Mucosa of descending colon (tissue), 3 donors: ENCODE measurements at regions not wholly inside any gene's neighbourhood (a gene's known extent, or its start where the extent isn't known, plus 50 kb on each side); places are given as distances from the start of the nearest gene placed in this dataset.

Source experiments
- ATAC-seq: fragments of 200-7000 bp; cut with Tn5 transposase; one replicate; pipeline ENCODE4 v1.9.1; 2020; ENCODE audit warnings: mild to moderate bottlenecking, moderate library complexity
- DNase-seq, 3 donors: peaks; one replicate each; pipeline ENCODE4 v3.0.0-alpha.2; 2020
- H3K36me3 ChIP-seq: fragments of 200-600 bp; one replicate; pipeline ENCODE4 v1.8.0; 2021; ENCODE audit warnings: low read depth, mild to moderate bottlenecking
- H3K4me1 ChIP-seq: fragments of 200-600 bp; one replicate; pipeline ENCODE4 v1.8.0; 2021; ENCODE audit warnings: low read depth, mild to moderate bottlenecking
- H3K4me3 ChIP-seq: fragments of 200-600 bp; one replicate; pipeline ENCODE4 v1.8.0; 2021; ENCODE audit warnings: mild to moderate bottlenecking
- H3K9me3 ChIP-seq: fragments of 200-600 bp; one replicate; pipeline ENCODE4 v1.8.0; 2021; ENCODE audit warnings: mild to moderate bottlenecking
- CTCF ChIP-seq: fragments of 200-600 bp; IDR thresholded peaks from one replicate; pipeline ENCODE4 v1.8.0; 2022; ENCODE audit warnings: antibody characterized with exemption, mild to moderate bottlenecking
- intact Hi-C, 2 donors: fragments of 100-400 bp; cut with DNase I in 1 of 2; cut with micrococcal nuclease in 1 of 2; formaldehyde crosslinking; loops; one replicate each; pipeline versions ENCODE4 v1.11.0 to v1.11.1; 2022; cut with DNase I, micrococcal nuclease
- donor health status: DM: no; HTN: no; CAD: no; lungs with moderate emphysema.
- donor health status: DM: no; HTN: no; CAD: no.
- donor health status: DM: no; HTN: yes; CAD: no.

DNA sequence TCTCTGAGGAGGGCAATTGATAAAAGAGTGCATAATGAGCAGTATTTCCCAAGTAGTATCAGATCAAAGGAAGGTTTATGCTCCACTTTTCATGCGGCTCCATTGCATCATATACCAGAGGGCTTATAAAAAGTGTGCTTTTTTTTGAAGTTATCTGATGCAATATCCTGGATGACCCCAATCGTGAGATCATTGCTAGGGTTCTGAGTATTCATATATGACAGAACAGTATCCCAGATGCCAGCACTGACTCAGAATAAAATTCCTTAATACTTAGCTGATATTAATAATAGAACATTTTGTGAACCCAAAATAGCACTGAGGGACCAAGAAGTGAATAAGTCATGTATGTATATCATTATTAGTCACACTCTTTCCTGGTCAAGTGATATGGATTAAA, 945.5 kb upstream of the AGA start:
- Histone ChIP-seq H3K36me3 (no peaks in the 10 kb centered on the region), H3K9me3 (no peaks in the 10 kb centered on the region), H3K4me3 (no peak overlapping the region), H3K4me1 (no peaks in the 10 kb centered on the region)
- ATAC-seq (no peak), DNase-seq (no peak)
- no peak for TF ChIP-seq CTCF
- intact Hi-C loops = no loop called here

GRCh38 chr4:178395798-178396197, 953.6 kb upstream of the AGA start:
- Histone ChIP-seq H3K4me3 (no peak overlapping the region), H3K36me3 (no peaks in the 10 kb centered on the region), H3K9me3 (no peaks in the 10 kb centered on the region), H3K4me1 (no peaks in the 10 kb centered on the region)
- DNase-seq = peak in 2 of 3 donors; percentile 34 to 39
- no peak for TF ChIP-seq CTCF
- peak; percentile 46 for ATAC-seq
- intact Hi-C loops = no loop called here

GRCh38 chr4:178412455-178412854, 970.2 kb upstream of the AGA start:
- intact Hi-C loops = no loop called here
- no peak for TF ChIP-seq CTCF

DNA sequence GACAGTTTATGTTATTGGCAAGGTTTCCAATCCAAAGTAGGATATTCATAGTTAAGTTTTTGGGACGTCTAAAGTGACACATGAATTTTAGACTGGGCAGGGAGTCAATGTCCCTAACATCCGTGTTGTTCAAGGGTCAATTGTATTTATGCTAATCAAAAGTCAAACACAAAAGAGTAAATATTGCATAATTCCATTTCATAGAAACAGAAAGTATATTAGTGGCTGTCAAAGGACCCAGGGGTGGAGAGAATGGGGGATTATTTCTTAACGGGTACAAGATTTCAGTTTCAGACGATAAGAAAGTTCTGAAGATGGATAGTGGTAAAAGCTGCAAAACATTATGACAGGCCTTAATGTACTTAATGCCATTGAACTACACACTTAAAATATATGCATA, 971.8 kb upstream of the AGA start:
- peak; percentile 21 for ATAC-seq
- intact Hi-C loops = no loop called here
- Histone ChIP-seq H3K4me3 (no peak overlapping the region), H3K9me3 (no peaks in the 10 kb centered on the region), H3K36me3 (no peaks in the 10 kb centered on the region), H3K4me1 (peaks cover 5% of the 10 kb centered on the region)
- TF ChIP-seq CTCF = no peak
- DNase-seq = no peak

More at GRCh38 chr4:178412455-178412854, 970.2 kb upstream of the AGA start:
- DNase-seq = no peak
- Histone ChIP-seq H3K4me1 (peaks cover 5% of the 10 kb centered on the region), H3K4me3 (no peak overlapping the region), H3K36me3 (no peaks in the 10 kb centered on the region), H3K9me3 (no peaks in the 10 kb centered on the region)
- no peak for ATAC-seq

DNA sequence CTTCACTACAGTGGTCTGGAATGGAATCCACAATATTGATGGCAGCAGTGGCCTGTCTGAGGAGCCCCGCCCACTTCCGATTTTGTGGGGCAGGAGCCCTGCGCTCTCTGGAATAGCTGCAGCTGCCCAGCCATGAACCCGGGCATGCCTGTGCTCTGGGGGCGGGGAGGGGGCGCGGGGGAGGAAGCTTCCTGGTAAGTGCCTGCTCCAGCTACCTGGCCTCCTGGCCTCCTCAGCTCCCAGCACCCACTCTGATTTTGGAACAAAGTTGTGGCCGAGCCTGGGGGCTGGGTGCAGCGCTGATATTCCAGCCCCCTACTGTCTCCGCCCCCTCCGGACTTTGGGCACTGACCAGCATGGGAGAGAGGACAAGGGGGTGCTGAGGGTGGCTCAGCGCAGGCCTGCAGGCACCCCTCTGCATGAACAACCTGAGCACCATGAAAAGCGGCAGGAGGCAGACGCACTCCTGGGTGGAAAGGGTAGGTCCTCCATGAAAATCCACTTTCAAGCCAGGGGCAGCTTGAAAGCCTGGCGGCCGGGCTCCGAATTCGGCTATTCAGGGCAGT, 972.7 kb upstream of the AGA start:
- TF ChIP-seq CTCF = no peak
- Histone ChIP-seq H3K4me3 (no peak overlapping the region), H3K9me3 (no peaks in the 10 kb centered on the region), H3K36me3 (no peaks in the 10 kb centered on the region), H3K4me1 (peaks cover 5% of the 10 kb centered on the region)
- no peak for ATAC-seq
- intact Hi-C loops = no loop called here
- no peak for DNase-seq

DNA sequence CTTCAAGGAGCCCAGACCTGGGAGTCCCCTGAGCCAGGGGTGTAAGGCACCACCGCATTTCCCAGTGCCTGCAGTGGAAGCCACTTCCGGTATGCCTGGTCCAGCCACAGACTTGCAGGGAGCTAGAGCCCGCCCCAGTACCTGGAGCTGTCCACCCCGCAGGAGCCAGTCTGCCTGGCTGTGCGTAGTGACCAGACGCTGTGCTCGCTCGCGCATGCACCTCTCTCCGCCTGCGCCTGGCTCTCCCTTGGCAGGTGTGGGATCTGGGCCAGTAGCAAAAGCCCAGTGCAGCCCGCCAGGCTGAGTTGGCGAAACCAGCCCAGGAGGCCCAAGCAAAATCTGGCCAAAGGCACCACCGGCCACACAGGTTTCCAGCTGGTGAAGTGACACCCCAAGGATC, 973.7 kb upstream of the AGA start:
- intact Hi-C loops = no loop called here
- TF ChIP-seq CTCF = no peak
- ATAC-seq = no peak

More for the DNA sequence above, 973.7 kb upstream of the AGA start:
- H3K9me3 ChIP-seq = no peaks in the 10 kb centered on the region
- DNase-seq = no peak
- no peak overlapping the region for H3K4me3 ChIP-seq
- H3K4me1 ChIP-seq = peaks cover 5% of the 10 kb centered on the region
- H3K36me3 ChIP-seq = no peaks in the 10 kb centered on the region
